Aorta (tissue), 5 donors: ENCODE measurements at regions not wholly inside any gene's neighbourhood (a gene's known extent, or its start where the extent isn't known, plus 50 kb on each side); places are given as distances from the start of the nearest gene placed in this dataset.

ENCODE experiments used
- ATAC-seq: fragments of 200-7000 bp; cut with Tn5 transposase; one replicate; pipeline ENCODE4 v1.9.1; 2022; ENCODE audit warnings: moderate library complexity; ENCODE audit not compliant: low FRiP score
- DNase-seq, 2 donors: peaks; one replicate each; pipeline ENCODE4 v3.0.0-alpha.2; 2020
- H3K27ac ChIP-seq, 2 donors: one replicate each; pipeline ENCODE4 v1.5.1; 2013; ENCODE audit warnings: low read length in 2 of 2, mild to moderate bottlenecking in 2 of 2, moderate library complexity in 2 of 2, control low read depth in 1 of 2, inconsistent platforms in 1 of 2, low read depth in 1 of 2
- H3K27me3 ChIP-seq, 2 donors: one replicate each; pipeline ENCODE4 v1.6.1; 2013; ENCODE audit warnings: control low read depth in 1 of 2, low read length in 1 of 2, mild to moderate bottlenecking in 1 of 2, moderate library complexity in 1 of 2; ENCODE audit not compliant: insufficient read depth in 2 of 2, control insufficient read depth in 1 of 2
- H3K36me3 ChIP-seq, 2 donors: one replicate each; pipeline ENCODE4 v1.6.1; 2013; ENCODE audit warnings: control low read depth in 1 of 2, low read length in 1 of 2, mild to moderate bottlenecking in 1 of 2; ENCODE audit not compliant: insufficient read depth in 2 of 2, control insufficient read depth in 1 of 2
- H3K4me1 ChIP-seq, 2 donors: one replicate each; pipeline ENCODE4 v1.6.1; 2013; ENCODE audit warnings: low read length in 2 of 2, control low read depth in 1 of 2, mild to moderate bottlenecking in 1 of 2, moderate library complexity in 1 of 2; ENCODE audit not compliant: insufficient read depth in 2 of 2, control insufficient read depth in 1 of 2
- H3K4me3 ChIP-seq, 2 donors: one replicate each; pipeline ENCODE4 v1.5.1; 2013; ENCODE audit warnings: low read length in 2 of 2, control low read depth in 1 of 2, mild to moderate bottlenecking in 1 of 2
- H3K9me3 ChIP-seq: one replicate; pipeline ENCODE4 v1.6.1; 2013; ENCODE audit warnings: mild to moderate bottlenecking, low read length; ENCODE audit not compliant: control insufficient read depth
- WGBS, 2 donors: extraction: QIAGEN DNeasy Blood & Tissue Kit; methylation state at CpG; one replicate each; pipeline ENCODE4 v1.1.7; 2013; 5-methylcytosine and 5-hydroxymethylcytosine counted together
- intact Hi-C, 2 donors: fragments of 100-400 bp; cut with DNase I; formaldehyde crosslinking; loops; one replicate each; pipeline versions ENCODE4 v1.14.2 to v1.15.0; 2022
- donor health status: healthy with polysubstance abuse.
- donor health status: Bipolar disorder and iron deficiency.
- donor health status: DM: no; HTN: no; CAD: no.
- donor health status: DM: no; HTN: no; CAD: no.
- donor health status: DM: yes; HTN: yes; CAD: no.

GRCh38 chr12:91577586-91578539 lies 395.2 kb upstream of the DCN start:
- 17 to 19% methylated on average over 7 of the region's 7 CpGs for WGBS, 2 donors
- intact Hi-C loops: loop anchor here (5.0 to 10.0 kb wide), 3 partner anchors 567 to 1069 kb away; partner anchors contain the start of gene BTG1 (in 1 of the 2)
- DNase-seq (no peak), ATAC-seq (no peak)
- Histone ChIP-seq H3K27me3 (no peaks in the 10 kb centered on the region), H3K27ac (no peak overlapping the region), H3K9me3 (no peaks in the 10 kb centered on the region), H3K4me3 (no peak overlapping the region), H3K36me3 (no peaks in the 10 kb centered on the region), H3K4me1 (no peaks in the 10 kb centered on the region)

- H3K9me3 ChIP-seq: no peaks in the 10 kb centered on the region
- ATAC-seq: no peak
- WGBS, 2 donors: 93 to 96% methylated on average over 1 of the region's 1 CpG
- no peaks in the 10 kb centered on the region for H3K36me3 ChIP-seq
- no peak for DNase-seq
- no peak overlapping the region for H3K27ac ChIP-seq
- no peaks in the 10 kb centered on the region for H3K4me1 ChIP-seq
- no peak overlapping the region for H3K4me3 ChIP-seq
- H3K27me3 ChIP-seq: no peaks in the 10 kb centered on the region
- intact Hi-C loops: loop anchor here (5.0 to 10.0 kb wide), 3 partner anchors 568 to 1071 kb away; partner anchors contain the start of gene BTG1 (in 1 of the 2)
These were observed 393.8 kb upstream of the DCN start for GRCh38 chr12:91576432-91576831.

GRCh38 chr12:91575630-91576029 lies 393.0 kb upstream of the DCN start:
- intact Hi-C loops: loop anchor here (5.0 to 10.0 kb wide), 3 partner anchors 569 to 1072 kb away; partner anchors contain the start of gene BTG1 (in 1 of the 2)
- DNase-seq (no peak), ATAC-seq (no peak)
- Histone ChIP-seq H3K9me3 (no peaks in the 10 kb centered on the region), H3K4me3 (no peak overlapping the region), H3K27me3 (no peaks in the 10 kb centered on the region), H3K4me1 (no peaks in the 10 kb centered on the region), H3K27ac (no peak overlapping the region), H3K36me3 (no peaks in the 10 kb centered on the region)
- 91 to 93% methylated on average over 2 of the region's 2 CpGs for WGBS, 2 donors

GRCh38 chr12:91574975-91575374 lies 392.4 kb upstream of the DCN start:
- ATAC-seq: no peak
- Histone ChIP-seq H3K4me1 (no peaks in the 10 kb centered on the region), H3K4me3 (no peak overlapping the region), H3K36me3 (no peaks in the 10 kb centered on the region), H3K27ac (no peak overlapping the region), H3K27me3 (no peaks in the 10 kb centered on the region), H3K9me3 (no peaks in the 10 kb centered on the region)
- intact Hi-C loops: loop anchor here (5.0 to 10.0 kb wide), 3 partner anchors 570 to 1072 kb away; partner anchors contain the start of gene BTG1 (in 1 of the 2)
- WGBS, 2 donors: 85 to 89% methylated on average over 4 of the region's 4 CpGs
- DNase-seq: no peak

- WGBS, 2 donors: 71 to 73% methylated on average over 1 of the region's 1 CpG
- no peaks in the 10 kb centered on the region for H3K4me1 ChIP-seq
- intact Hi-C loops: loop anchor here (10.0 kb wide), 2 partner anchors 570 to 1000 kb away; partner anchors contain the start of gene BTG1 (in 1 of the 2)
- no peak overlapping the region for H3K4me3 ChIP-seq
- DNase-seq: no peak
- H3K36me3 ChIP-seq: no peaks in the 10 kb centered on the region
- no peaks in the 10 kb centered on the region for H3K27me3 ChIP-seq
- no peak for ATAC-seq
- H3K9me3 ChIP-seq: no peaks in the 10 kb centered on the region
- no peak overlapping the region for H3K27ac ChIP-seq
These were observed 391.8 kb upstream of the DCN start for GRCh38 chr12:91574391-91574790.

- Histone ChIP-seq H3K27ac (no peak overlapping the region), H3K4me3 (no peak overlapping the region), H3K36me3 (no peaks in the 10 kb centered on the region), H3K27me3 (no peaks in the 10 kb centered on the region), H3K9me3 (no peaks in the 10 kb centered on the region), H3K4me1 (no peaks in the 10 kb centered on the region)
- intact Hi-C loops: loop anchor here (10.0 kb wide), 2 partner anchors 572 to 1002 kb away; partner anchors contain the start of gene BTG1 (in 1 of the 2)
- ATAC-seq (no peak), DNase-seq (no peak)
- 84 to 87% methylated on average over 3 of the region's 3 CpGs for WGBS, 2 donors
These were observed 390.3 kb upstream of the DCN start for GRCh38 chr12:91572869-91573268.

- 99% methylated on average over 2 of the region's 2 CpGs for WGBS, 2 donors
- DNase-seq (no peak), ATAC-seq (no peak)
- Histone ChIP-seq H3K4me3 (no peak overlapping the region), H3K27ac (no peak overlapping the region), H3K4me1 (no peaks in the 10 kb centered on the region), H3K36me3 (no peaks in the 10 kb centered on the region), H3K27me3 (no peaks in the 10 kb centered on the region), H3K9me3 (no peaks in the 10 kb centered on the region)
- intact Hi-C loops: loop anchor here in 1 of 2 donors (10.0 kb wide), 1 partner anchor 1028 kb away; no protein-coding TSS in a partner anchor
These were observed 384.5 kb upstream of the DCN start for GRCh38 chr12:91567100-91567485.

GRCh38 chr12:91566328-91567099 lies 383.9 kb upstream of the DCN start:
- Histone ChIP-seq H3K27ac (no peak overlapping the region), H3K36me3 (no peaks in the 10 kb centered on the region), H3K9me3 (no peaks in the 10 kb centered on the region), H3K27me3 (no peaks in the 10 kb centered on the region), H3K4me3 (no peak overlapping the region), H3K4me1 (no peaks in the 10 kb centered on the region)
- ATAC-seq (no peak), DNase-seq (no peak)
- 61 to 74% methylated on average over 6 of the region's 6 CpGs for WGBS, 2 donors
- intact Hi-C loops: loop anchor here in 1 of 2 donors (10.0 kb wide), 1 partner anchor 1028 kb away; no protein-coding TSS in a partner anchor
